MM.1S (cell line): ENCODE measurements at regions not wholly inside any gene's neighbourhood (a gene's known extent, or its start where the extent isn't known, plus 50 kb on each side); places are given as distances from the start of the nearest gene placed in this dataset.

Experiments used
- DNase-seq: peaks from one replicate; pipeline ENCODE4 v3.0.0-alpha.2; 2015
- H2AFZ ChIP-seq: fragments of 300-600 bp; sonication (generic); 2 replicates; pipeline ENCODE4 v1.6.0; 2016; ENCODE audit warnings: antibody characterized with exemption, low read length
- H3F3A ChIP-seq: fragments of 300-600 bp; sonication (generic); 2 replicates; pipeline ENCODE4 v1.6.1; 2016; ENCODE audit warnings: mild to moderate bottlenecking, antibody characterized with exemption, low read length, moderate library complexity, mixed read lengths; ENCODE audit not compliant: insufficient read depth
- H3K27ac ChIP-seq: fragments of 300-600 bp; sonication (generic); 2 replicates; pipeline ENCODE4 v1.5.1; 2016; ENCODE audit warnings: mild to moderate bottlenecking, low read length
- H3K27me3 ChIP-seq: fragments of 300-600 bp; sonication (generic); replicated peaks from 2 replicates; pipeline ENCODE4 v1.6.0; 2016; ENCODE audit warnings: low read length; ENCODE audit not compliant: insufficient read depth
- H3K36me3 ChIP-seq: fragments of 300-600 bp; sonication (generic); replicated peaks from 2 replicates; pipeline ENCODE4 v1.6.1; 2016; ENCODE audit warnings: mild to moderate bottlenecking, low read length, mixed read lengths; ENCODE audit not compliant: insufficient read depth
- H3K4me1 ChIP-seq: fragments of 300-600 bp; sonication (generic); 2 replicates; pipeline ENCODE4 v1.6.1; 2016; ENCODE audit warnings: low read length, mixed read lengths
- H3K4me2 ChIP-seq: fragments of 300-600 bp; sonication (generic); 2 replicates; pipeline ENCODE4 v1.6.0; 2016; ENCODE audit warnings: low read depth, low read length
- H3K4me3 ChIP-seq: fragments of 300-600 bp; sonication (generic); 2 replicates; pipeline ENCODE4 v1.5.1; 2016; ENCODE audit warnings: low read length, mixed read lengths
- H3K79me2 ChIP-seq: fragments of 300-600 bp; sonication (generic); 2 replicates; pipeline ENCODE4 v1.6.1; 2016; ENCODE audit warnings: mixed run types, low read length, mixed read lengths
- H3K9ac ChIP-seq: fragments of 300-600 bp; sonication (generic); 2 replicates; pipeline ENCODE4 v1.6.1; 2016; ENCODE audit warnings: low read length, mixed read lengths
- H3K9me2 ChIP-seq: fragments of 300-600 bp; sonication (generic); replicated peaks from 2 replicates; pipeline ENCODE4 v1.6.1; 2016; ENCODE audit warnings: mild to moderate bottlenecking, low read length, mixed read lengths; ENCODE audit not compliant: insufficient read depth
- H3K9me3 ChIP-seq: fragments of 300-600 bp; sonication (generic); replicated peaks from 2 replicates; pipeline ENCODE4 v1.6.1; 2016; ENCODE audit warnings: mild to moderate bottlenecking, low read length, mixed read lengths; ENCODE audit not compliant: insufficient read depth
- H4K20me1 ChIP-seq: fragments of 300-600 bp; sonication (generic); 2 replicates; pipeline ENCODE4 v1.6.1; 2016; ENCODE audit warnings: mild to moderate bottlenecking, low read length, moderate library complexity, mixed read lengths; ENCODE audit not compliant: insufficient read depth
- EZH2 ChIP-seq: fragments of 300-600 bp; sonication (generic); optimal IDR thresholded peaks from 2 replicates; pipeline ENCODE3; 2017; ENCODE audit warnings: low read depth, mild to moderate bottlenecking, antibody characterized with exemption, low read length, mixed read lengths
- EZH2phosphoT487 ChIP-seq: fragments of 300-600 bp; sonication (generic); IDR thresholded peaks from 2 replicates; pipeline ENCODE4 v1.6.1; 2018; ENCODE audit warnings: antibody characterized with exemption, low read length
- TF ChIP-seq, protein P1 (sequence below): fragments of 300-600 bp; sonication (generic); IDR thresholded peaks from 2 replicates; pipeline ENCODE4 v1.5.1; 2016; ENCODE audit warnings: antibody characterized with exemption, low read length, mixed read lengths

DNA sequence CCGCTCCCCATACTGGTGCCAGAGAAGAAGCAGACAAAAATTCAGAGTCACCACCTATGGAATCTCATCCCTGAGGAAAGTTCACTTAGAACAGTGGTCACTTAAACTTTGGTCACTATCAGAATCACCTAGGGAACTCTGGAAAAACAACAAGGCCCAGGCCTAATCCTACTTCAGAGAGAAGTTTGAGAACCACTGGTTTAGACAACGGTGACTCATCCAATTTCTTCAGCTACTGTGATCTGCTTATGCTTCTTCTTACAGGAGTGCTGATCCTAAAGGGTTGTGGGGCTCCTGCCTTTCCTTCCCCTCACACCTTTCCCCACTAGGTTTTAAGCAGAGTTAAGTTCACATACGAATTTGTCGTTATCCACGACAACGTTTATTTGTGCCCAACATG lies 194.7 kb upstream of the KLF4 start:
- Histone ChIP-seq H3K36me3 (no peaks in the 10 kb centered on the region), H3K4me3 (no peak overlapping the region), H3K9me2 (no peaks in the 10 kb centered on the region), H3K79me2 (no peaks in the 10 kb centered on the region), H3F3A (no peaks in the 10 kb centered on the region), H4K20me1 (no peaks in the 10 kb centered on the region), H3K27ac (no peak overlapping the region), H3K4me1 (no peaks in the 10 kb centered on the region), H3K9me3 (no peaks in the 10 kb centered on the region), H2AFZ (no peak overlapping the region), H3K4me2 (no peak overlapping the region), H3K9ac (no peak overlapping the region), H3K27me3 (no peaks in the 10 kb centered on the region)
- TF ChIP-seq EZH2phosphoT487 (no peak), EZH2 (no peak)
- TF ChIP-seq, protein P1, sequence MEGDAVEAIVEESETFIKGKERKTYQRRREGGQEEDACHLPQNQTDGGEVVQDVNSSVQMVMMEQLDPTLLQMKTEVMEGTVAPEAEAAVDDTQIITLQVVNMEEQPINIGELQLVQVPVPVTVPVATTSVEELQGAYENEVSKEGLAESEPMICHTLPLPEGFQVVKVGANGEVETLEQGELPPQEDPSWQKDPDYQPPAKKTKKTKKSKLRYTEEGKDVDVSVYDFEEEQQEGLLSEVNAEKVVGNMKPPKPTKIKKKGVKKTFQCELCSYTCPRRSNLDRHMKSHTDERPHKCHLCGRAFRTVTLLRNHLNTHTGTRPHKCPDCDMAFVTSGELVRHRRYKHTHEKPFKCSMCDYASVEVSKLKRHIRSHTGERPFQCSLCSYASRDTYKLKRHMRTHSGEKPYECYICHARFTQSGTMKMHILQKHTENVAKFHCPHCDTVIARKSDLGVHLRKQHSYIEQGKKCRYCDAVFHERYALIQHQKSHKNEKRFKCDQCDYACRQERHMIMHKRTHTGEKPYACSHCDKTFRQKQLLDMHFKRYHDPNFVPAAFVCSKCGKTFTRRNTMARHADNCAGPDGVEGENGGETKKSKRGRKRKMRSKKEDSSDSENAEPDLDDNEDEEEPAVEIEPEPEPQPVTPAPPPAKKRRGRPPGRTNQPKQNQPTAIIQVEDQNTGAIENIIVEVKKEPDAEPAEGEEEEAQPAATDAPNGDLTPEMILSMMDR, result no peak
- no peak for DNase-seq

- no peaks in the 10 kb centered on the region for H3K4me1 ChIP-seq
- no peaks in the 10 kb centered on the region for H3K9me2 ChIP-seq
- no peak overlapping the region for H3K27ac ChIP-seq
- no peaks in the 10 kb centered on the region for H3K27me3 ChIP-seq
- H2AFZ ChIP-seq, result no peak overlapping the region
- no peaks in the 10 kb centered on the region for H3K36me3 ChIP-seq
- H3K79me2 ChIP-seq, result no peaks in the 10 kb centered on the region
- no peak overlapping the region for H3K4me2 ChIP-seq
- TF ChIP-seq EZH2 (no peak), EZH2phosphoT487 (no peak)
- TF ChIP-seq, protein P1, result no peak
- DNase-seq, result no peak
- H3K9me3 ChIP-seq, result no peaks in the 10 kb centered on the region
- no peak overlapping the region for H3K9ac ChIP-seq
- H4K20me1 ChIP-seq, result no peaks in the 10 kb centered on the region
- H3F3A ChIP-seq, result no peaks in the 10 kb centered on the region
- H3K4me3 ChIP-seq, result no peak overlapping the region
Measured at GRCh38 chr9:107683566-107683965, 194.0 kb upstream of the KLF4 start.

- H3F3A ChIP-seq, result no peaks in the 10 kb centered on the region
- no peak overlapping the region for H3K4me2 ChIP-seq
- no peaks in the 10 kb centered on the region for H3K9me2 ChIP-seq
- H3K9me3 ChIP-seq, result no peaks in the 10 kb centered on the region
- no peaks in the 10 kb centered on the region for H3K36me3 ChIP-seq
- TF ChIP-seq EZH2 (no peak), EZH2phosphoT487 (no peak)
- TF ChIP-seq, protein P1, result no peak
- H2AFZ ChIP-seq, result no peak overlapping the region
- H3K9ac ChIP-seq, result no peak overlapping the region
- no peak overlapping the region for H3K4me3 ChIP-seq
- no peaks in the 10 kb centered on the region for H3K4me1 ChIP-seq
- H3K27me3 ChIP-seq, result no peaks in the 10 kb centered on the region
- H3K79me2 ChIP-seq, result no peaks in the 10 kb centered on the region
- H4K20me1 ChIP-seq, result no peaks in the 10 kb centered on the region
- no peak for DNase-seq
- no peak overlapping the region for H3K27ac ChIP-seq
Measured at GRCh38 chr9:107681988-107682387, 192.4 kb upstream of the KLF4 start.
